Stimulated activated CD8-positive, alpha-beta memory T cell treated with anti-CD3 and anti-CD28 coated beads, Interleukin-4, amount 100 ng/mL, for 48 hours (primary cell): ENCODE measurements at regions not wholly inside any gene's neighbourhood (a gene's known extent, or its start where the extent isn't known, plus 50 kb on each side); places are given as distances from the start of the nearest gene placed in this dataset.
"Not testable (repeated sequence)": the region's sequence is repeated elsewhere in the genome, so short reads cannot be mapped to it uniquely, and the experiment has no call there.

Source experiments
- DNase-seq: peaks from one replicate; pipeline ENCODE4 v3.0.0-alpha.2; 2020

GRCh38 chr6:155701342-155701741 is 245.7 kb upstream of the NOX3 start:
- no peak for DNase-seq

DNA sequence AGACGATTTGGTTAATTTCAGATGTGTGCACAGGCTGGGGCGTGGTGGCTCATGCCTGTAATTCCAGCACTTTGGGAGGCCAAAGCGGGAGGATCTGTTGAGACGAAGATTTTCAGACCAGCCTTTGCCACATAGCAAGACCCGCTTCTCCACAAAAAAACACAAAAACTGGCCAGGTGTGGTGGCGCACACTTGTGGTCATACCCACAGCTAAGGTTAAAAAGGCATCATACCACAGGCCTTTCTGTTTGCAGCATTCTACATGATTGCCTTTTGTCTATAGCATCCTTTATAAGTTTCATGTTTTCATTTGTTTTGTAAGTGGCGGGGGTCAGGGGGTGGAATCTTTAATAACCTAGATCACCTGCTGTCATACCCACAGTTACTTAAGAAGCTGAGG is 239.9 kb upstream of the NOX3 start:
- no peak for DNase-seq

DNA sequence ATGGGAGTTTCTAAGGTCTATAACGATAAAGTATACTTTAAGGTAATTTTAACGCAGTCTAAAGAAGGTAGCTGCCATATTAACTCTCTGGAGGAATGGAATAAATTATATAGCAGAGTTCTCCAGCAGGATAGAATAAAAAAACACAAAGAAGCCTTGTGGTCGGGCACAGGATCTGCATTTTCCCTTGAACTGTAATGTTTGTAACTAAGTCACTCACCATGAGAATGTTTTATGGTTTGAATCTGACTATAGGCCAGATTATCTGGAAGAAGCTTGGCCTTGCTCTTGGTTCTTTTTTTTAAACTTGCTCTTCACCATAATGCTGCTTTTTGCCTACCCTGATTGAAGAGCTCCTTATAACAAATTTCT is 238.8 kb upstream of the NOX3 start:
- DNase-seq = no peak

GRCh38 chr6:155693573-155694418 is 238.2 kb upstream of the NOX3 start:
- DNase-seq = no peak

DNA sequence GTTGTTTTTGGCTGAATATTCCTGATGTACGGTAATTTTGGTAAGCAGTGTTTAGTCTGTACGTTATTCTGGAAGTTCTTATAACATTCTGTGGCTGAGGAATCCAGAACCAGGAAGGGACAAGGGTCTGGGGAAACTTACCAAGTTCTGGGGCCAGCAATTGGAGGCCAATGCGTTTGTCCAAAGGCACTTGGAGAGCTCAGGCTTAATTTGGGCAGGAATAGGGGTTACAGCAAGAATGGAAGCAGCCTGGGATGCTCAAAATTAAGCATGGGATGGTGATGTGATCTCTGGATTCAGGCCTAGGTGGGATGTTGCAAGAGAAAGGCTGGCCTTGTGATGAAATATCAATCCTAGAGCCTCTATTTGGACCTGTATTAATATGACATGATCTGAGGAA is 235.2 kb upstream of the NOX3 start:
- DNase-seq = no peak

DNA sequence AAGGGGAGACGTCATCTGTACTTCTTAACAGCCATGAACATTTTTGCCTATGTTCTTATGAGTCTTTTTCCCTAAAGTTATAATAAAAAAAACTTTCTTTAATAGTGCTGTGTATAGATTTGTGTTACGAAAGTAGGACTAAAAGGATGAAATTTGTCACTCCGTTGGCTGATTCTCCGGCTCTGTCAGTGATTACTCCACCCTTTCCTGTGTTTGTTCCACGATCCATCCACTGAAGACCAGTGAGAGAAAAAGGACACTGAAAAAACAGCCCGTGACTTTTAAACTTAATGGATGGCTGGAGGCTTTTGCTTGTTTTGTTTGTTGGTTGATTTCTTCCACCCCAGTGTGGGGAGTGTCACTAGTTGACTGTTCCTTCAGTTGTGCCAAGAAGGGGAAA is 232.0 kb upstream of the NOX3 start:
- DNase-seq = no peak

- no peak for DNase-seq
Observed at GRCh38 chr6:155684416-155685196, 229.0 kb upstream of the NOX3 start.

- DNase-seq = no peak
Observed at GRCh38 chr6:155678361-155678760, 222.7 kb upstream of the NOX3 start.

DNA sequence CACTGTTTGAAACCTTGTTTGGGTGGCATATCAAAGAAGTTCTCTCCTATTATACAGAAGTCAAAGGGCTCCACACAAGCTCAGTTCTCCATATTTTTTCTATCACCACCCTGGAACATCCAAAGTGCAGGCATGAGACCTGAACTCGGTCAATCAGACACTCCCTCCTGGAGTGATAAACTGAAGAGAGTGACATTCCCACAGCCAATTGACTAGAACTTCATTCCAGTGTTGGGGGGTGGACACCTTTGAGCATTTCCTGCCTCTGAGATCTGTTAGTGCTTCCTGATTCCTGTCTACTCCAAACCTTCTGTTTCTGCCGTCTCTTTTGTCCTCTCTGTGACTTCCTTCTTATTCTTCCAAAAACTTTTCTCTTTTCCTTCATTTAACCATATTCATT is 220.7 kb upstream of the NOX3 start:
- DNase-seq = no peak

DNA sequence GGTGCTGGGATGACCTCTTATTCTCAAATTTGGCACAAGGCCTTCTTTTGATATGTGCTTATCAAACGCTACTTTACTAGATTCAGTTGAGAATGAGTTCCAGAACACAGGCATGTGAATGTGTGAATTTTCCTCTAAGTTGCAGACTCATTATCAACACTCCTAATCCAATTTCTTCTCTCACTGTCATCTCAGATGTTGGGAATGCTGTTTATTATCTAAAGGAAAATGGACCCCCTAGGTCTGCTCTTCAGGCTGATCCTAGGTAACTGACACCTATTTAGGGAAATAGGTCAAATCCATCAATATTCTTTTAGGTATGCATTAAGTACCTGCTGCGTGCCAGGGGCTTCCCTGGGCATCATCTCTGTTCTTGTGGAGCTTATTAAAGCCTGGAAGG is 215.0 kb upstream of the NOX3 start:
- no peak for DNase-seq

GRCh38 chr6:155660251-155660977 is 204.8 kb upstream of the NOX3 start:
- no peak for DNase-seq

DNA sequence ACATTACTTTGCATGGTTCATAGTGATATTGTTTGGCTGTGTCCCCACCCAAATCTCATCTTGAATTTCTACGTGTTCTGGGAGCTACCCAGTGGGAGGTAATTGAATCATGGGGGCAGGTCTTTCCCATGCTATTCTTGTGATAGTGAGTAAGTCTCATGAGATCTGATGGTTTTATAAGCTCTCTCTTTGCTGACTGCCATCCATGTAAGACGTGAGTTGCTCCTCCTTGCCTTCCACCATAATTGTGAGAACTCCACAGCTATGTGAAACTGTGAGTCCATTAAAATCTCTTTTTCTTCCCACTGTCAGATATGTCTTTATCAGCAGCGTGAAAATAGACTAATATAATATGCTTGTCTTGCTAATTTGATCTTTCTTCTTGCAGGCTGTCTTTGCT is 200.4 kb upstream of the NOX3 start:
- DNase-seq = no peak

DNA sequence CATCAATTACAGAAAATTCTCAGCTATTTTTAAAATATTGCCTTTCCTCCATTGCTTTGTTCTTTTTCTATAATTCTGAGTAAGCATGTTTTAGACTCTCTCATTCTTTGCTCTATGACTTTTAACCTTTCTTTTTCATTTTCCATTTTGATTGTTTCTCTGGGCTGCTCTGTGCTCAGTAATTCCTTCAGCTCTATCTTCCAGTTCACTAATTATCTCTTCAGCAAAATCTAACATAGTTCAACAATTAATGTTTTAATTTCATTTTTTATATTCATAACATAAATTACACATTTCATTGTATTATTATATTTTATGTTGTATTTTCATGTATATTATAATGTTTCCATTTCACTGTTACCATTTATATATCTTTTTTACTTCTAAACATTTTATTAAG is 198.8 kb upstream of the NOX3 start:
- no peak for DNase-seq

DNA sequence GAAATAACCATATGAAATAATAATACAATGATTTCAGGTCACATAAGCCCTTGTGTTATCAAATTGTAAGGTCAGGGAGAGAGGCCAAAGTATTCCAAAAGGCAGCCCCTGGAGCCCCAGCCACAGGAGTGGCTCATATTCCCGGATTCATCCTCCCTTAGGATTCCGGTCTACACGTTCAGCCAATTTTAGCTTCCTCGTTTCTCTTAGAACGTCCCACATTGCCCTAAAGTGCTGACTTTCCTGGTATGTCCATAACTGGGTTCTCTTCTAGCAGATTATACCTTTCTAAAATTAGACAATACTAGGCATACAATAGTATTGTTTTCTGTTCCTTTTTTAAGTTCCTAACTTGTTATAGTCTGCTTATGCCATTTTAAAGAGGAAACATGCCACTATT is 192.7 kb upstream of the NOX3 start:
- DNase-seq = no peak

DNA sequence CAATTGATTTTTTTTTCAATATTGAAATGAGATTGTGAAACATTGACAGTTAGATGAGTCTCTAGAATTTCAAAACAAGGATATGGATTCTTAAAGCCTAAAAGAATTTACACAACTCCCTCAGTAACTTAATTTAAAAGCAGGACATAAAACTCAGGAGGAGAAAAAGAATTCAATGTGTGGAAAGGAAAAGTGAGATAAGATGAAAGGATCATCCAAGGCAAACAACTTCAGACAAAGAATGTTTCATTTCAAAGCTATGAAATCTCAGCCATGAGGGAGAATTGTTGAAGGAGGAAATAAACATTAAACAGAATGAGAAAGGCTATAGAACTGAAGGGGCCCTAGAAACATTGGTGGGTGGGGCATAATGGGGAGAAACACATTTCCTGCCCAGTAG is 191.7 kb upstream of the NOX3 start:
- DNase-seq = no peak

DNA sequence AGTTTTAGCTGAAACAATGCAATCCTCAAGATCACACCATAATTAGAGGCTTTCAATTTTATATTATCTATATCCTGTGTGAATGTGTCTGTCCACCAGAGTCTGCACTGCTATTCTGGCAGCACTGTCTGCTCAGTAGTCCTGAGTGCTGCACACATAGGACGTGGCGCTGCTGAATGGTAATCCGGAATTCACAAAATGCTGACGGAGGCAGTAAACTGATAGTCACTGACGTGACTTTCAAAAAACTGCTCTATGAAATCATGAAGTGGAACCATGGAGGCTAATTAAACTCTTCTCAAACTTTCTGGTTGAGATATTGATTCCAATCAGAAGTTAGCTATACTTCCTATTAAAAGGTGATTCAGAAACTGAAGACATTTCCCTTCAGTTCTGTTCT is 190.8 kb upstream of the NOX3 start:
- DNase-seq = no peak

DNA sequence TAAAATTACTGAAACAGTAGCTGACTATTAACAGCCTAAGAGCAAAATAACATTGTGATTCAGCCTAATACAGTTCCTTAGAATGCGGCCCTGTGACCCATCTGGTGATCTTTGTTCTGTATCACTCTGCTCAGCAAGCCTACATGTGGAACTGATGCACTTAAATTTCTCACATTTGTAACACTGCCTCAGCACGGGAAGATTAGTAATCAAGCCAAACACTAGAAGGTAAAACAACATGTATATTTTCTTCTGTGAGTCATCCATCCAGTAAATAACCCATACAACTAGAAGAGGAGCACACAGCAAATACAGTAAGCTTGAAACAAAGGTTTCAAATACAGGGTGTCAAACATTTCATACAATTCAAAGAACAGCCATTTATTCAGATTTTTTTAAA is 189.7 kb upstream of the NOX3 start:
- DNase-seq = no peak

DNA sequence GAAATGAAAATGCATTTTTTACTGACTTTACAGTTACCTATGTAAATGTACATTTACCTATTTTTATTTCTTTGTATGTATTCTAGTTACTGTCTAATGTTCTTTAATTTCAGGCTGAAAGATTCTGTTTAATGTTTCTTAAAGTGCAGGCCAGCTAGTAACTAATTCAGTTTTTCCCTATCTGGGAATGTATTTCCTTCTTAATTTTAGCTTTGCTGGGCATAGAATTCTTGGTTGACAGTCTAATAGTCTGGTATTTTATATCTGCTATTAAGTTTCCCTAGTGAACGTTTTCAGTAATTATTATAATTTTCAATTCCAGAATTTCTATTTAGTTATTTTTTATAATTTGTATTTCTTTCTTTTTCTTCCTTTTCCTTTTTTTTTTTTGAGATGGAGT is 186.0 kb upstream of the NOX3 start:
- DNase-seq = no peak

- no peak for DNase-seq
Observed at GRCh38 chr6:155638200-155638599, 182.6 kb upstream of the NOX3 start.

- DNase-seq = no peak
Observed at GRCh38 chr6:155635416-155635815, 179.8 kb upstream of the NOX3 start.

DNA sequence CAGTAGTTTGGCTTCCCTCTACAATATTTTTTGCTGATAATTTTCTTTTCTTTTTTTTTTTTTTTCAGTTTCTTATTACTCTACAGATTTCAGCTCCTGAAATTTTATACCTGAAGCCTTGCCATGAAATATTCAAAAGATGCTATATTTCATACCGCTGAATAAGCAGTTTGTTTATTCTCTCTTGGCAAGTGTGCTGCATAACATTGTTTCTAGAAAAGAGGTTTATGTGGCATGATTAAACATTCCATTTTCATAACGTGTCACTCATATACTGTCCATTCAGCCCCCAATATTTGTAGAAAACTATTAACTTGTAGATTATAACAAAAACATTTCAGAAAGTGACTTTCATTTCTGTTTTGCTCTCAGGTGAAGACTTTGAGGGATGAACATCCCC is 174.4 kb upstream of the NOX3 start:
- DNase-seq = no peak

- no peak for DNase-seq
Observed at GRCh38 chr6:155629652-155630051, 174.0 kb upstream of the NOX3 start.

DNA sequence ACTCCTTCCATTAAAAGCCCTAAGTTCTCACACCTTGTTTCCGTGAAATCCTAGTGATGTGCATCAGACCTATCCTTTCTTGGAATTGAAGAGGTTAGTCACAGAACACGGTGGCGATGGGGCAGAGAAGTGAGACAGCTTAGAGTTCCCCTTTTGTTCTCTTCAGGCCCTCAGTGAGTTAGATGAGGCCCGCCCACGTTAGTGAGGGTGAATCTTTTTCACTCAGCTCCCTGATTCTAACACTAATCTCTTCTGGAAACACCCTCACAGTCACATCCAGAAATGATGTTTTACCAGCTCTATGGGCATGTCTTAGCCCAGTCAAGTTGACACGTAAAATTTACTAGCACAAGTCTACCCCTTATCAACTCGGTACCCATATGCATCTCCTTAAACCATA is 172.7 kb upstream of the NOX3 start:
- peak; percentile 60 for DNase-seq

GRCh38 chr6:155627722-155628212 is 172.1 kb upstream of the NOX3 start:
- not testable (repeated sequence) for DNase-seq
